Fibroblast of mammary gland (primary cell): ENCODE measurements at regions not wholly inside any gene's neighbourhood (a gene's known extent, or its start where the extent isn't known, plus 50 kb on each side); places are given as distances from the start of the nearest gene placed in this dataset.
"Not testable (repeated sequence)": the region's sequence is repeated elsewhere in the genome, so short reads cannot be mapped to it uniquely, and the experiment has no call there.

ENCODE experiments used
- DNase-seq: peaks from one replicate; pipeline ENCODE4 v3.0.0-alpha.2; 2010; ENCODE audit warnings: low read depth
- H3K4me3 ChIP-seq: 2 replicates; pipeline ENCODE4 v1.5.1; 2011; ENCODE audit warnings: low read depth, mild to moderate bottlenecking, low read length, moderate library complexity; ENCODE audit not compliant: control insufficient read depth
- CTCF ChIP-seq: conservative IDR thresholded peaks from 2 replicates; pipeline ENCODE4 v1.5.1; 2011; ENCODE audit warnings: low read depth, low read length, inconsistent platforms; ENCODE audit not compliant: control insufficient read depth, insufficient read depth

GRCh38 chr2:20949256-20949655, 94.6 kb downstream of the APOB start:
- no peak for DNase-seq
- no peak for TF ChIP-seq CTCF
- H3K4me3 ChIP-seq = no peak overlapping the region

GRCh38 chr2:20946468-20946867, 97.4 kb downstream of the APOB start:
- no peak for DNase-seq
- TF ChIP-seq CTCF = no peak
- no peak overlapping the region for H3K4me3 ChIP-seq

GRCh38 chr2:20943721-20944120, 100.2 kb downstream of the APOB start:
- not testable (repeated sequence) for DNase-seq, H3K4me3 ChIP-seq

- no peak overlapping the region for H3K4me3 ChIP-seq
- no peak for DNase-seq
- no peak for TF ChIP-seq CTCF
These were observed 101.2 kb downstream of the APOB start for GRCh38 chr2:20942646-20943125.

- no peak for TF ChIP-seq CTCF
- no peak overlapping the region for H3K4me3 ChIP-seq
- DNase-seq = no peak
These were observed 103.0 kb downstream of the APOB start for GRCh38 chr2:20940856-20941255.

GRCh38 chr2:20939931-20940795, 103.7 kb downstream of the APOB start:
- no peak for DNase-seq
- no peak for TF ChIP-seq CTCF
- H3K4me3 ChIP-seq = no peak overlapping the region

- H3K4me3 ChIP-seq = no peak overlapping the region
- no peak for TF ChIP-seq CTCF
- DNase-seq = no peak
These were observed 106.5 kb downstream of the APOB start for GRCh38 chr2:20937353-20937752.
